ENCODE measurements at regions not wholly inside any gene's neighbourhood (a gene's known extent, or its start where the extent isn't known, plus 50 kb on each side); places are given as distances from the start of the nearest gene placed in this dataset.

- DNase-seq (ENCODE audit: low read depth), result no peak
- no peak for TF ChIP-seq CTCF (IDR thresholded peaks at IDR 0.05; ENCODE audit: insufficient read depth, low read depth, low read length)
- H3K4me3 ChIP-seq (ENCODE audit: low read depth, low read length), result no peak overlapping the region
Measured at GRCh38 chr3:106491796-106492195, 623.0 kb upstream of the CBLB start.

- TF ChIP-seq CTCF (IDR thresholded peaks at IDR 0.05; ENCODE audit: insufficient read depth, low read depth, low read length), result no peak
- DNase-seq (ENCODE audit: low read depth), result no peak
- H3K4me3 ChIP-seq (ENCODE audit: low read depth, low read length), result no peak overlapping the region
Measured at GRCh38 chr3:106508331-106508893, 639.6 kb upstream of the CBLB start.

DNA sequence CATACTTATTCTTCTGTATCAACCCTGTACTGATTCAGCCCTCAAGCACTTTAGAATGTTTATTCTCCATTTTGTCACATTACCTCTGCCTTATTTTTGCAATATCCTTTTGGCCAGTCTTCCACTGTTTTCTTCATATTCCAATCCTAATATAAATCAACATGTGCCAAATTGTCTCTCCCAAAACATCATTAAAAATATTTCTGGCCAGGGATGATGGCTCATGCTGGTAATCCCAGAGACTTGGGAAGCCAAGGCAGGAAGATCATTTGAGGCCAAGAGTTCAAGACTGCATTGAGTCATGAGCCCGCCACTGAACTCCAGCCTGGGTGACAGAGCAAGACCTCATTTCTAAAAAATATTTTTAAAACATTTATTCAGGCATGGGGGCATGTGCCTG, 641.4 kb upstream of the CBLB start:
- no peak for TF ChIP-seq CTCF (IDR thresholded peaks at IDR 0.05; ENCODE audit: insufficient read depth, low read depth, low read length)
- peak; percentile 20 for DNase-seq (ENCODE audit: low read depth)
- H3K4me3 ChIP-seq (ENCODE audit: low read depth, low read length), result no peak overlapping the region

GRCh38 chr3:106512846-106513245, 644.0 kb upstream of the CBLB start:
- no peak for DNase-seq (ENCODE audit: low read depth)
- no peak for TF ChIP-seq CTCF (IDR thresholded peaks at IDR 0.05; ENCODE audit: insufficient read depth, low read depth, low read length)
- H3K4me3 ChIP-seq (ENCODE audit: low read depth, low read length), result no peak overlapping the region

- H3K4me3 ChIP-seq (ENCODE audit: low read depth, low read length), result no peak overlapping the region
- no peak for TF ChIP-seq CTCF (IDR thresholded peaks at IDR 0.05; ENCODE audit: insufficient read depth, low read depth, low read length)
- DNase-seq (ENCODE audit: low read depth), result no peak
Measured at GRCh38 chr3:106514431-106514830, 645.6 kb upstream of the CBLB start.

DNA sequence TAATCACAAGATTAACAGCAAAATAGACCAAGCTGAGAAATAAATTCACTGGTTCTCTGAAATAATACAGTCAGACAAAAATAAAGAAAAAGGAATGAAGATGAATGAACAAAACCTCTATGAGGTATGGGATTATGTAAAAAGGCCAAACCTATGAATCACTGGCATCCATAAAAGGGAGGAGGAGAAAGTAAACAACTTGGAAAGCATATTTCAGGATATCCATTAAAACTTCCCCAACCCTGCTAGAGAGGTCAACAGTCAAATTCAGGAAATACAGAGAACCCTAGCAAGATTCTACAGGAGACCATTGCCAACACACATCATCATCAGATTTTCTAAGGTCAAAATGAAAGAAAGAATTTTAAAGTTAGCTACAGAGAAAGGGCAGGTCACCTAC, 649.7 kb upstream of the CBLB start:
- no peak for TF ChIP-seq CTCF (IDR thresholded peaks at IDR 0.05; ENCODE audit: insufficient read depth, low read depth, low read length)
- no peak overlapping the region for H3K4me3 ChIP-seq (ENCODE audit: low read depth, low read length)
- DNase-seq (ENCODE audit: low read depth), result peak; percentile 58

- no peak for TF ChIP-seq CTCF (IDR thresholded peaks at IDR 0.05; ENCODE audit: insufficient read depth, low read depth, low read length)
Measured at GRCh38 chr3:106522397-106522796, 653.6 kb upstream of the CBLB start.

More at GRCh38 chr3:106522397-106522796, 653.6 kb upstream of the CBLB start:
- DNase-seq (ENCODE audit: low read depth), result no peak
- H3K4me3 ChIP-seq (ENCODE audit: low read depth, low read length), result no peak overlapping the region
